ENCODE measurements at regions not wholly inside any gene's neighbourhood (a gene's known extent, or its start where the extent isn't known, plus 50 kb on each side); places are given as distances from the start of the nearest gene placed in this dataset.

DNA sequence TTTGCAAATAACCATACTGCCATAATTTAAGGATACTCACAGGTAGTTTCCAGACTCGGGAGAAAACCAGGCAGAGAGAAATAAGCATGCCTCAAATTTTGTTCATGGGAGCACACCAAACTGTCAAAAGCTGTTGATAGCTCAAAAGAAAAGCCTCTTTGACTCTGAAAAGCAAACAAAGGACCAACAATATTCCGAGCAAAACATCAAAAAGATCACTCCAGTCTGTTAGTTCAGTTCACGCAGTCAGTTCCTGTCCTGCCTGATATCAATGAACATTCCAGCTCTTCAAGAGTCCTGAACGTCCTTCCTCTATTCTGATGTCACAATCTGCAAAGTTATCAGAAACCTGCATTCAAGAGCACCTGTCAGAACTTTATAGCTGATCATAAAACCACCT lies 78.7 kb downstream of the RRM2 start:
- DNase-seq = no peak

DNA sequence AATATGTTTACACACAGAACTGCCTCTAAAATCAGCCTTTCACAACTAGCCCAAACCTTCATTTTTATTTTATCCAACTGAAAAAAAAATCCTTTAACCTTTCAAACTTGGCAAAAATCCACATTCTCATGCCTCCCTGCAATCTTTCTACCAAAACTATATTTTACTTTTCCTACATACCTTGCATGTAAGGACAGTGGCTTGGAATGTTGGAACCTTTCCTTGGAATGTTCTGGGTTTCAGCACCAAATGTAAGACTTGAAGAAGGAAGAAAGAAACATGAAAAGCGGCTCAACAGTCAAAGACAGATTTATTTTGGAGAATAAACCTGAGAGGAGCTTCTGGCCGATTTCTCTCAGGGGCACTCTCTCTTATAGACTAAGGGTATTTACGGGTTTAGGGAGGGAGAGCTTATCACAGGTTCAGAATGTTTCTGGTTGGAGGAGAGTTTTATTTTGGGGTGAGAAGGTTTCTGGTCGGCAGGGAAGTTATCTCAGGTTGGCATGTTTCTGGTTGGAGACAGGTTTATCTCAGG lies 79.7 kb downstream of the RRM2 start:
- no peak for DNase-seq

DNA sequence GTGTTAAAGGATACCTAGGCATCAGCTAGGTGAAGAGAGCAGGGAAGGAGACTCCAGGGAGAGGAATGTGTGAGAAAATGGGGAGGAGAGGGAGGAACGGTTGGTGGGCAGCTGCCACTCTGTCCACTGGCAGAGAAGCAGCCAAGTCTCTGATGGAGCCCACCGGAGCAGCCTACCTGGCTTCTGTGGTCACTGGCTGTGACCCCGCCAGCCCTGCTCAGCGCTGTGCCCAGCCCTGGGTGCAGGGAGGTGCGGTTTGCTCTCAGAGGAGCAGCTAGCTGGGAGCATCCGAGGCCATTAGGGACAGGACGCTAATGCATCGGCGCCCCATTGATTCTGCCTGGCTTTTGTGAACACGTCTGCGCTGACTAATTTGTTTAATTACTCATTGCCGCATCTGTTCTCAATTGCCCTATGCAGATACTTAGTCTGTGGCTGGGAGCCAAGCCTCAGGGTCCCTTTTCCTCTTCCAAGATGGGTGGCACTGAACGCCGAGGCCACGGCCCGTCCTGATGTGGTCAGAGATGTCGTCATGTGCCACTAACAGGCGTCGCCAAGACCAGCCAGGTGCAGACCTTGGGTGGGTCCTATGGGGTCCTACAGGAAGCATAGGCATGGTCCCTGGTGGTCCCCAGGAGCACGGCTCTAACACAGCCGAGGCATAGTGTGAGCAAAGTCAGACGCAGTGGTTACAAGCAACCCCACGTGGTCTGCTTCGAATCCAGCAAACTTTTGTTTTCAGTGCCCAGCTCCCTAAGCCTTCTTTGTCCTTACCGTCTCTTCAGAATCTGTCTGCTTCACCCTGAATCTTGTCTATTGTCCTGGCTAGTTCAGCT lies 82.0 kb downstream of the RRM2 start:
- no peak for DNase-seq

DNA sequence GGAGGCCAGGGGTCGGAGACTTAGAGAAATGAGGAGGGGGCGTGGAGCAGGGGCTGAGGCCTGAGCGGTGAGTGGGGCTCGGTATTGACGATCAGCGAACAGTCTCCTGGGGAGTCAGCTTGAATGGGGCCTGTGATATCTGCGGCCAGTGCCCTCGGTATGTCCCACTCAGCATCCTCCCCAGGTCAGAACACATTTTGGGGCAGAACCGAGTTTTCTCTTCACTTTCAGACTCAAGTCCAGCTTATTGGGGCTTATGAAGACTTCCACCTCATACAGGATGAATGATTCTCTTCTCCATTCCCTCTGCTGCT lies 82.6 kb downstream of the RRM2 start:
- no peak for DNase-seq

DNA sequence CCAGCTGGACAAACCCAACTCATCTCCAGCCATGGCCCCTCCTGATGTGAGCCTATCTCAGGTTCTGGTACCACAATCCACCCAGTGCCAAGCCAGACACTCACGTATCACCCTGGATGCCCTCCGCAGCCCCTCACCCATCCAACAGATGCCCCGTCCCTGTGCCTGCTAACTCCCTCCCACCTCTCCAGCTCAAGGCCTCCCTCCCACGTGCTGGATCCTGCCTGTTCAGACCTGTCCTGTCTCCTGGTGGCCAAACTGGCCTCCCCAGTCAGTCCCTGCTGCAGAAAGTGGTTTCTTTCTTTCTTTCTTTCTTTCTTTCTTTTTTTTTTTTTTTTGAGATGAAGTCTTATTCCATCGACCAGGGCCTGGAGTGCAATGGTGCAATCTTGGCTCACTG lies 86.2 kb downstream of the RRM2 start:
- no peak for DNase-seq

DNA sequence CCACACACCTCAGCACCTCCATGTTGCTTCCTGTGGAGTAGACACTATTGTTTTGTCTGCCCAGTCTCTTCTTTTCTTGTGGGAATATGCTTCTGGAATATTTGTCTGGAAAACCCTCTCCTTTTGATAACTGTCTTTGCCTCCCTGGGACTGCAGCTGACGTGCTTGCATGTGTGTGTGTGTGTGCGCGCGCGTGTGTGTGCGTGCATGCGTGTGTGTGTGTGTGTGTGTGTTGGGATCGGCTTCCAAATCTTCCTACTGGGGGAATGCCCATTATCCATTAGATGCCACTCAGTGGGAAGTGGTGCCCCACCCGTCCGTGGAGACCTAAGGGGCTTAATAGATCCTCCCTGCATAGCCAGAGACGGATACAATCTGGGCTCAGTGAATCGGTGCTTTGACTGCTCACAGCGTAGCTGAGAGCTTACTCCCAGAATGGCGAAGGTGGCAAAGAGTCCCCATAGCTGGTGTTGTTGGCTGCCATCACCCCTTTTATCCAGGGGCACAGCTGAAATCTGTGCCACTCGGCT lies 86.9 kb downstream of the RRM2 start:
- DNase-seq = no peak

DNA sequence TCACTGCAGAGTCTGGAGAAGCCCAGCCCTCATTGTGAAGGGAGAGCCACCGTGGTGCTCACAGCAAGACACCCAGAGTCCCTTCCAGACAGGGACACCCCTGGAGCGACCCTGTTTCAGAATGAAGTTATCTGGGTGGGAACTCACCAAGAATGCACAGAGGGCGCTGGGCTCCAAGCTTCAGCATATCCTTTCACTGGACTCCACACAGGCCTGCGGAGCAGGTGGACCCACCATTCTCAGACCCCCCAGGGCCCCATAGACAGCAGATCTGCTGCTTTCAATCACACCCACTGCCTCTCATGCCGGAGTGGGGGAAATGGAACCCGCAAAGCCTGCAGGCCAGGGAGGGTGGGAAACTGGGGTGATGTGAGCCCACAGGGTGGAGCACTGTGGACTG lies 87.8 kb downstream of the RRM2 start:
- DNase-seq = no peak

DNA sequence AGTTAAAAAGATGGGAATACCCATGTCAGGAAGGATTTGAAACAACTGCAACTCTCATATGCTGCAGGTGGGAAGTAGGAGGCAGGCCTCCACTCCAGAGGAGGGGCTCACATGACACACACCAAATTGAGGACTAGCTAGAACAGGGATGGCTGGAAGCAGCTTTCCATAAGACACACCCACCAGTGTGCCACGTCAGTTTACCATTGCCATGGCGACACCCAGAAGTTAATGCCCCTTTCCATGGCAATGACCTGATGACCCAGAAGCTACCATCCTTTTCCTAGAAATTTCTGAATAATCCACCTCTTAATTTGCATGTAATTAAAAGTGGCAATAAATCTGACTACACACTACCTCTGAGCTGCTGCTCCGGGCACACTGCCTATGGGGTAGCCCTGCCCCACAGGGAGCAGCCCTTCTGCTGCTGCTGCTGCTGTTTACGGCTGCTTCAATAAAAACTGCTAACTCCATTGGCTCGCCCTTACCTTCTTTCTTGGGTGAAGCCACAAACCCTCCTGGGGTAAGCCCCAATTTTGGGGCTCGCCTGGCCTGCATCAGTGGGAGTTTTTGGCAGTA lies 89.4 kb downstream of the RRM2 start:
- no peak for DNase-seq

DNA sequence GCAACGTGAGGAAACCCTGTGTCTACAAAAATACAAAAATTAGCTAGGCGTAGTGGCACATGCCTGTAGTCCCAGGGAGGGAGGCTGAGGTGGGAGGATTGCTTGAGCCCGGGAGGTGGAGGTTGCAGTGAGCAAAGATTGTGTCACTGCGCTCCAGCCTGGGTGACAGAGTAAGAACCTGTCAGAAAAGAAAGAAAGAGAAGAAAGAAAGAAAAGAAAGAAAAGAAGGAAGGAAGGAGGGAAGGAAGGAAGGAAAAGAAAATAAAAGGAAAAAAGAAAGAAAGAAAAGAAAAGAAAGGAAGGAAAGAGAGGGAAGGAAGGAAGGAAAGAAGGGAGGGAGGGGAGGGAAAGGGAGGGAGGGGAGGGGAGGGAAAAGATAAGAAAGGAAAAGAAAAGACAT lies 89.9 kb upstream of the HPCAL1 start:
- no peak for DNase-seq

DNA sequence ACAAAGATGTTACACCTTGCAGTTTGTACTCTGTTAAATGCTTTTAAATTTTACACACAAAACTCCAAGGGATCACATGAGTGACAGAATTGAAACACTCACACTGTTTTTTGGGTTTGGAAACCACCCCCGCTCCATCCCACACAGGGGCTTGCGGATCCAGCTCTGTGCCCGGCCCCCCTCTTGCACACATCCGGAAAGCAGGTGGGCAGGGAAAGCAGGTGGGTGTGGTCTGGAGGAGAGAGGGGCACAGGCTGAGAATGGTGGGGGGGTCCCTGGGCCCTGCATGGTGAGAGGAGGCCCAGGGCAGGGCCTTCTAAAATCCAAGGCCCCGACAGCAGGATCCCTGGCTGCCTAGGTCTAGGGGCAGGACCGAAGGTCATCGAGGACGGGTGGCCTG lies 88.5 kb upstream of the HPCAL1 start:
- no peak for DNase-seq

DNA sequence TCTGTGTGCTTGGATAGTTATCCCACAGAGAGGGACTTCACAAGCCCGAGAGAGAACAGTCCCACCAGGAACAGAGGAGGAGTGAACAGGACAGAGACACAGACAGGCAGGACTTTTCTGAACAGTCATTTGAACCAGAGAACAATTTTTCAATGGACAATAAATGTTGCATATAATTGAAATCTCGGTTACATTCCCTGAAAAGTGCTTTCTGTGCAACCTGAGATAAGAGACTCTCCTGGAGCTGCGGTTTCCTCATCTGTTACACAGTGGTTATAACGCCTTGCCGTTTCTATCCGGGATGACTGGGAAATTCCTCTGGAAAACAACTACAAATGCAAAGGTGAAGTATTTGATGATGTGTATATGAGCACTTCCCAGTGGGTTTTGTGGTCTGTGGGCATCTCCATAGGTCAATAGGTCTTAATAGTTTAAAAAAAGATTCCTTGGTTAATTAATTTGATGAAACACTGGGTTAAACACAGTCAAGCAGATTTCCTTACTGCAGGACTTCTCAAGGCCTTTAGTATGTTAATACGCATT lies 87.2 kb upstream of the HPCAL1 start:
- DNase-seq = no peak

DNA sequence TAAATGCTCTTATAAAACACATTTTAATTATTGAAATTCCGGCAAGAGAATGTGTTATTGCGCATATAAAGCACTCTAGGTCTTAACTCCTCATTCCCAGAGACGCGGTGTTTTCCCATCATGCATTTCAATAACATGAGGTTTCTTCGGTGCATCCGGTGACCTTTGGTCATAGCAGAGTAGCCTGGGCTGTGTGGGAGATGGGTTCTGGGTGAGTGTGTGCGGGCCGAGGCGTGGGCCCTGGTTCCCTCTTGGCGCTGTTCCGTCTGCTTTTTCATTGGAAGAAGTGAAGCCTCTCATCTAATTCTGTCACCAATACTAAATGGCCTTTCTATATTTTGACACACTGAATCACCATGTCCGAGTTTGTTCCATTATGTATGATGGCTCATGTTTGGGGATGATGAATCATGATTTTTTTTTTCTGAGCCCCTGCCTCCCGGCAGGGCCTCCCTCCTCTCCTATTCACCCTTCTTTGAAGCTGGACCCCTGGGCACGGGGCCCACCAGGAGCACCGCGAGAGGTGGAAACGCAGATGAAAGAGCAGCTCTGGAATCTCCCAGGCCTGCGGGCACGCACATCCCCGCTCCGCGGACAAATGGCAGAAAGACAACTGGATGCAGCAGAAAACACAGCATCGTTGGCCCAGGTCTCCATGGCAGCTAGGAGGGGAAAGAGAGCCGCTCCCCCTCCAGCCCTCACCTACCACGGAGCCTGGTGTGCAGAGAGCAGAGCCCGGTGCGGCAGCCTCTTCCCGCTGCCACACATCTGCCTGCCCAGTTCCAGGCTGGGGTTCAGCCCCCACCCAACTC lies 85.8 kb upstream of the HPCAL1 start:
- no peak for DNase-seq

DNA sequence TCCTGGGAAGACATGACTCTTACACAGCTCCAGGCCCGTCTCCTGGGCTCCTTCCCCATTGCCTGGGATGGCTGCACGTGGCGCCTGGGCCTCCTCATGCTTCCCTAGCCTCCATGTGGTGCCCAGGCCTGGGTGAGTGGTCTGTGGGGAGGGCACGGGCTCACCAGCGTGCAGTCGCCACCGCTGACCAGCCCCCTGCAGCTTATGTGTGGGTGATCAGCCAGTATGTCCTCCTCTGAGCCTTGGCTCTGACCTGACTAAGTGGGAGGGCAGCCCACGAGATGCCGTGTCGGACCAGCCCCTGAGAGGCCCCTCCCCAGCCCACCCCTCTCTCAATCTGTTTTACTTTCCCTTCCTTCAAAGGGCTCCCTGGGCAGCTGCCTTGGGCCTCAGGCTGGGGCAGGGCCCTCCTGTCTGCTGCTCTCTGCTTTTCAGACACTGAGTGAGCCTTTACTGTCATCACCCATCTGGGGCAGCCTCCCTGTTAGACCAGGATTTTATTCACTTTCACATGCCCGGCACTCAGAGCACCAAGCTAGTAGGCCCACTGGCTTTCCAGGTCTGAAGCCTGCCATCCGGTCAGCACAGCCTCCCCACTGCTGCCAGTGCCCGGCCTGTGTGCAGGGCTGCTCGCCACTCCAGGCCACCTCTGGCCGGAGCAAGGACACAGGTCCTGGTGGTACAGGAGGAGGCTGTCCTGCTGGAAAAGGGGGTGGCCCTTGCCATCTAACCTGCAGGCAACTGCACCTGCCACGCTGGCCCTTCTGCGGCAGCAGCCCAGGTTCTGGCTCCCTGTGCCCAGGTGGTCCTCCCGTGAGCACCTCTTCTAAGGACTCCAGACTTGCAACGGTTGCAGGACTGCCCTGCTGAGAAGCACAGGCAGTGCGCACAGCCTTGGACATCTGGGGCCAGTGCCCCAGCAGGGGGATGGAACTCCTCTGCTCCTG lies 84.9 kb upstream of the HPCAL1 start:
- DNase-seq = no peak

DNA sequence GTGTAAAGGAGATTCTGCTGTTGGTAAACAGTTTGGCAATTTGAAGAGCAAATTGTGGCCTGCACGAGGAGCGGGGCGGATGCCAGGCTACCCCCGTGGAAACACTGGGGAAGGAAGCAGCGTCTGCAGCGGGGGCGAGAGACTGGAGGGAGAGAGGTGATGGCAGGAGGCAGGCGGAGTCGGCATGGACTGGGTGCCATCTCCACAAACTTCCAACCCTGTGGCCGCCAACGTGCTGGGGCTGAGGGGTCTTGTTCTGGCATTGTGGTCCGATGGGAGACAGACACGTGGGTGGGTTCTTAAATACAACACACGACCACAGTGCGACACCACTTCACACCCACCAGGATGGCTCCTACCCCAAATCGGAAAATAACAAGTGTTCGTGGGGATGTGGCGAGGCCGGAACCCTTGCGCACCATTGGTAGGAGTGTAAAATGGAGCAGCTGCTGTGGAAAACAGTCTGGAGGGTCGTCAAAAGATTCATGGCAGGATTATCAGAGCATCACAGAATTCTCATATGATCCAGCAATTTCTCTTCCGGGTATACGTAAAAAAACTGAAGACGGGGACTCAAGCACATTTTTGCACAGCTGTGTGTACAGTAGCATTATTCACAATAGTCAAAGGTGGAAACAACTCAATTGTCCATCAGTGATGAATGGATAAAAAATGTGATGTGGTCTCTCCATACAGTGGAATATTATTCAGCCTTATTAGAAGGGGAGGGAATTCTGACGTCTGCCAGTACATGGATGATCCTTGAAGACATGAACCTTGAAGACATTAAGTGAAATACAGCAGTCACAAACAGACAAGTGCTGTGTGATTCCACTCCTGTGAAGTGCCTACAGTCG lies 82.4 kb upstream of the HPCAL1 start:
- DNase-seq = no peak

DNA sequence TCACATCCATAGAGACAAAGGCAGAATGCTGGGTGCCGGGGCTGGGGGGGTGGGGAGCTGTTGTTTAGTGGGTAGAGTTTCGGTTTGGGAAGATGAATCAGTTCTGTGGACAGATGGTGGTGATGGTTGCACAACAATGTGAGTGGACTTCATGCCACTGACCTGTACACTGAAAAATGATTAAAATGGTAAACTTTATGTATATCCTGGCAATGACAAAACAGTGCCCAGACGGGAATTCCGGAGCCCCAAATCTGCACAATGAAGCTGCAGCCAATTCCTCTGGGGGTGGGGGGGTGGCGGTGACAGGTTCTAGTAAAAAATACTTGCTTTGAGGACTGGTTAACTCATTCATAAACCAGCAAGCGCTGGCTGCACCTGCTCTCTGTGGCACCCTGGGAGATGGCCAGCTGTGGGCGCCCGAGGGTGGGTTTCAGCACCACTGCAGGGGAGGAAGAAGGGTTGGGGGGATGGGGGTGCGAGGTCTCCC lies 81.8 kb upstream of the HPCAL1 start:
- DNase-seq = no peak

DNA sequence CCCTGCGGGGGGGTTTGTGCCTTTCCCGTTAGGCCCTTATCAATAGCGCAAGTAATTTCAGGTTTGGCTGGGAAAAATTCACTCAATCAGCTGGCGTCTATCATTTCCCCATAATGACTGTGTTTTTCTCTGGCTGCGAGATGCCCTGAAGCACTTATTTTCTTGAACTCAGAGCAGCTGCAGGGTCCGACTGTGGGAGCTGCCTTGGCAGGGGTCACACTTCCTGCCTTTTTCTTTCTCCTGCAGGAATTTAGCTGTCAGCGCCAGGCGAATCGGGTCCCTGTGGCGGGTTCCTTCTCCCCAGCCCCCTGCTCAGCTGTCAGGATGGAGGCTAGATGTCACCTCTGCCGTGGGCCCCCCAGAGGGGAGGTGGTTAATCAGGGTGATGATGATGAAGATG lies 81.3 kb upstream of the HPCAL1 start:
- no peak for DNase-seq

DNA sequence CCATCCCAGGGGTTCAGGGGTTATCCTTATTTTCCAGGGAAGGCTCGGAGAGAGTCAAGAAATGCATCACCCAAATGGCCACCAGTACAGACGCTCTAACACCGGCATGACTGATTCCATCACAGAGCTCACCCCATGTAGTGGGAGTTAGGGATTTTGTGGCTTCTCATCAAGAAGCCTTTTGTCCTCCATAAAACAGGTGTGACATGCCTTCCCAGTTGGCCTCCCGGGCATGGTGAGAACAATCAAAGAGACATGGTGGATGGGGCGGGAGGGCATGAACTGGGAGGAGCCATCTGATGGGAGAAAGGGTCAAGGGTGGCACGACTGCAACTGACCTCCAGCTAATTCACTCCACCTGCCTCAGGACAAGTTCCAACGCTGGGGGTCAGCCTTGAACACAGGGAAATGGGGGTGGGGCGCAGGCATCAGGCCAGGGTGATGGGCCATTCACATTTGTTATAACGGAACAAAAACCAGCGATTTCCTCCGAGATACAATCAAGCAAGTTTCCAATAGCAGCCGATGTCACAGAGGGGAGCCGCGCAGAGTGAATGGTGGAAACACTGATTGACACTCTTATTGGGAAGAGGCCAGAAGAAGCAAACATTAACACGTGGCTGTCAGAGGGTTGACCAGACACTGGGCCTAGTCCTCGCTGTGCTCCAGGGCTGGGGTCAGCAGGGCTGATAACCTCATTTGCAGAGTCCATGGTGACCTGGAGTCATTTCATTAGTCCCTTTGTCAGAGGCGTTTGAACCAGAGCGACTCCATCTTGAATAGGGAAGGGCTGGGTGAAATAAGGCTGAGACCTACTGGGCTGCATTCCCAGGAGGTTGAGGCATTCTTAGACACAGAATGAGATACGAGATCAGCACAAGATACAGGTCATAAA lies 80.5 kb upstream of the HPCAL1 start:
- DNase-seq = no peak

DNA sequence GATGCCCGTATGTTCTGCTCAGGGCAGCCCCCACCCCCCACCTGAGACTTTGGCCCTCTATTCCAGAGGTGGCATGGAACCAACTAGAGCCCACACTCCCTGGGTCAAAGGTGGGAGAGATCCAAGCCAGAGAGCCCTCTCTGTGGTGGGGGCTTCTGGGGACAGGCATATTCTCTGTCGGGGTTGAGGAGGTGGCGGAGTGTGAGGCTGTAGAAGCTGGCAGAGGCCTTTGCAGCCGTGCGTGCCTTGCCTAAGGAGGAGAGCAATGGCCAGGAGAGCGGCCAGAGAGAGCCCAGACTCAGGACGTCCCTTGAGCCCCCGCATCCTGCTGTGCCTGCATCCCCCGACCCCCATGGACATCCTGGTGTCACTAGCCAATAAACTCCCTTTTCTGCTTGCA lies 79.2 kb upstream of the HPCAL1 start:
- DNase-seq = no peak

DNA sequence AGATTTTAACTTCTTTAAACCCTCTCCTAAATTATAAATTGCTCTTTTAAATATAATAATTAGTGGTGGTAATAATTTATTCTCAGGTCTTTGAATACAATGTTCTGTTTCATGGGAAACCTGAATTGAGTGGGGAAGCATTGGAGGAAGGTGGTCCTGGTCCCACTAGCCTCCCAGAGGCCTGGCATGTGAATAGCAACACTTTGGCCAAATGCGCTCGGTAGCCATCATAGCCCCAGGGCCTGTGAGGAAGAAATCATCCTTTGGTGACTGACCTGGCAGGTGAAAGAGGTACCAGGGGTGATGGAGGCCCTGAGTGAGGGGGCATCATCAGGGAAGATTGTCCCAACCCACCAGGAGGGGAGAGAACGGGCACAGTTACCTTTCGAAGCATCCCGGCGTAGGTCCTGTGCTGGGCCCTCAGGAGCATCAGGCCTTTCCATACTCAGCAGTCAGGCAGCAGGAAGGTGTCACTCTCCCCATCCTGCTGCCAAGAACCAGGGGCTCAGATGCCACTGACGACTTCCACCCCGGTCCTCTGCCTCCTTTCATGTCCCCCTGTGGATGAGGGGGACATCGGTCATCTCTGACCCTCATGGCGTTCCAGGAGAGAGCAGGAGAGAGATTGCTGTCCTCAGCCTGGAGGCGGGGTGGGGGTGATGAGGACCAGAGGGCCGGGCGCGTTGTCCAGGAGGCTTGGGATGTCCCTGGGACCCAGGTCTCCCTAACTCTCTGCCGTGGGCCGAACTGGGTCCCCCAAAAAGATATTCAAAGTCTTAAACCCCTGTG lies 78.6 kb upstream of the HPCAL1 start:
- no peak for DNase-seq
